Smooth muscle cell (in vitro differentiated cells): ENCODE measurements at regions not wholly inside any gene's neighbourhood (a gene's known extent, or its start where the extent isn't known, plus 50 kb on each side); places are given as distances from the start of the nearest gene placed in this dataset.
"Not testable (repeated sequence)": the region's sequence is repeated elsewhere in the genome, so short reads cannot be mapped to it uniquely, and the experiment has no call there.

ENCODE experiments used
- DNase-seq: peaks from one replicate; lab custom pipeline; 2025; ENCODE audit not compliant: unreplicated experiment; lab: John Stamatoyannopoulos, UW
- H2AFZ ChIP-seq: fragments of 200-600 bp; sonication (generic); 2 replicates; pipeline ENCODE4 v1.6.0; 2016; ENCODE audit warnings: antibody characterized with exemption, low read depth, mild to moderate bottlenecking
- H3F3A ChIP-seq: fragments of 200-600 bp; sonication (generic); 2 replicates; pipeline ENCODE4 v1.6.0; 2017; ENCODE audit warnings: antibody characterized with exemption, low read depth
- H3K27ac ChIP-seq: fragments of 200-600 bp; sonication (generic); 2 replicates; pipeline ENCODE4 v1.5.1; 2016; ENCODE audit warnings: low read depth, mild to moderate bottlenecking
- H3K27me3 ChIP-seq: fragments of 200-600 bp; sonication (generic); 2 replicates; pipeline ENCODE4 v1.6.1; 2016; ENCODE audit warnings: low read depth, mild to moderate bottlenecking
- H3K36me3 ChIP-seq: fragments of 200-600 bp; sonication (generic); 2 replicates; pipeline ENCODE4 v1.5.1; 2016; ENCODE audit warnings: low read depth
- H3K4me1 ChIP-seq: fragments of 200-600 bp; sonication (generic); 2 replicates; pipeline ENCODE4 v1.5.1; 2016; ENCODE audit warnings: low read depth
- H3K4me2 ChIP-seq: fragments of 200-600 bp; sonication (generic); 2 replicates; pipeline ENCODE4 v1.6.0; 2016; ENCODE audit warnings: mild to moderate bottlenecking
- H3K4me3 ChIP-seq: fragments of 200-600 bp; sonication (generic); 2 replicates; pipeline ENCODE4 v1.5.1; 2016; ENCODE audit warnings: mild to moderate bottlenecking
- H3K79me2 ChIP-seq: fragments of 200-600 bp; sonication (generic); 2 replicates; pipeline ENCODE4 v1.6.0; 2016; ENCODE audit warnings: low read depth, mild to moderate bottlenecking
- H3K9ac ChIP-seq: fragments of 200-600 bp; sonication (generic); 2 replicates; pipeline ENCODE4 v1.6.0; 2016; ENCODE audit warnings: low read depth
- H3K9me3 ChIP-seq: fragments of 200-600 bp; sonication (generic); replicated peaks from 2 replicates; pipeline ENCODE4 v1.5.1; 2016; ENCODE audit warnings: low read depth
- H4K20me1 ChIP-seq: fragments of 200-600 bp; sonication (generic); 2 replicates; pipeline ENCODE4 v1.6.0; 2016; ENCODE audit warnings: low read depth
- CTCF ChIP-seq: fragments of 200-600 bp; sonication (generic); IDR thresholded peaks from 2 replicates; pipeline ENCODE4 v1.5.1; 2017; ENCODE audit warnings: borderline replicate concordance, mild to moderate bottlenecking, antibody characterized with exemption; ENCODE audit not compliant: insufficient read depth, poor library complexity, severe bottlenecking
- WGBS: methylation state at CpG from one replicate; pipeline ENCODE4 v1.1.7; 2016; ENCODE audit warnings: low lambda C conversion rate; 5-methylcytosine and 5-hydroxymethylcytosine counted together

- WGBS: 95% methylated on average over 11 of the region's 11 CpGs
- H4K20me1 ChIP-seq, H3K4me3 ChIP-seq, H2AFZ ChIP-seq, H3K9ac ChIP-seq, H3K4me1 ChIP-seq, H3K27me3 ChIP-seq, H3K36me3 ChIP-seq, H3K9me3 ChIP-seq, H3K4me2 ChIP-seq, H3K27ac ChIP-seq, H3F3A ChIP-seq, H3K79me2 ChIP-seq, DNase-seq: not testable (repeated sequence)
These were observed 51.9 kb downstream of the DIPK2A start for GRCh38 chr3:144023543-144023942.

GRCh38 chr3:144028798-144029411, 57.3 kb downstream of the DIPK2A start:
- H3K36me3 ChIP-seq: no peaks in the 10 kb centered on the region
- no peaks in the 10 kb centered on the region for H3F3A ChIP-seq
- TF ChIP-seq CTCF: no peak
- no peaks in the 10 kb centered on the region for H4K20me1 ChIP-seq
- no peak overlapping the region for H3K9ac ChIP-seq
- H3K27ac ChIP-seq: no peak overlapping the region
- H3K4me1 ChIP-seq: peaks cover 4% of the 10 kb centered on the region
- H3K4me2 ChIP-seq: no peak overlapping the region
- no peak for DNase-seq
- no peak overlapping the region for H3K4me3 ChIP-seq
- H2AFZ ChIP-seq: no peak overlapping the region
- 92% methylated on average over 4 of the region's 4 CpGs for WGBS
- H3K79me2 ChIP-seq: no peaks in the 10 kb centered on the region
- no peaks in the 10 kb centered on the region for H3K27me3 ChIP-seq
- H3K9me3 ChIP-seq: no peaks in the 10 kb centered on the region

GRCh38 chr3:144029769-144030168, 58.1 kb downstream of the DIPK2A start:
- 94% methylated on average over 2 of the region's 2 CpGs for WGBS
- H4K20me1 ChIP-seq: no peaks in the 10 kb centered on the region

GRCh38 chr3:144031938-144032337, 60.3 kb downstream of the DIPK2A start:
- Histone ChIP-seq H3K79me2 (peaks cover 6% of the 10 kb centered on the region), H3K9ac (no peak overlapping the region), H3K4me3 (no peak overlapping the region), H3K4me2 (no peak overlapping the region), H3K9me3 (no peaks in the 10 kb centered on the region), H3K27me3 (no peaks in the 10 kb centered on the region), H3K27ac (no peak overlapping the region), H4K20me1 (no peaks in the 10 kb centered on the region), H2AFZ (no peak overlapping the region), H3K36me3 (no peaks in the 10 kb centered on the region), H3K4me1 (peaks cover 4% of the 10 kb centered on the region), H3F3A (no peaks in the 10 kb centered on the region)
- WGBS: 94% methylated on average over 5 of the region's 5 CpGs
- TF ChIP-seq CTCF: no peak
- no peak for DNase-seq

More at GRCh38 chr3:144029769-144030168, 58.1 kb downstream of the DIPK2A start:
- no peak overlapping the region for H3K4me2 ChIP-seq
- H3K36me3 ChIP-seq: no peaks in the 10 kb centered on the region
- no peak for DNase-seq
- no peaks in the 10 kb centered on the region for H3F3A ChIP-seq
- H2AFZ ChIP-seq: no peak overlapping the region
- H3K4me3 ChIP-seq: no peak overlapping the region
- H3K4me1 ChIP-seq: peaks cover 4% of the 10 kb centered on the region
- no peaks in the 10 kb centered on the region for H3K27me3 ChIP-seq
- no peaks in the 10 kb centered on the region for H3K9me3 ChIP-seq
- H3K9ac ChIP-seq: no peak overlapping the region
- no peak for TF ChIP-seq CTCF
- H3K27ac ChIP-seq: no peak overlapping the region
- H3K79me2 ChIP-seq: no peaks in the 10 kb centered on the region
